Left lung (tissue), 4 donors: ENCODE measurements at regions not wholly inside any gene's neighbourhood (a gene's known extent, or its start where the extent isn't known, plus 50 kb on each side); places are given as distances from the start of the nearest gene placed in this dataset.

Experiments
- ATAC-seq: fragments of 200-7000 bp; cut with Tn5 transposase; one replicate; pipeline ENCODE4 v1.9.1; 2020; ENCODE audit warnings: moderate library complexity
- DNase-seq, 4 donors: peaks; one replicate each; pipeline ENCODE4 v3.0.0-alpha.2; 2013 to 2020
- H3K27ac ChIP-seq, 2 donors: fragments of 200-600 bp; sonication (generic) in 1 of 2; one replicate each; pipeline versions ENCODE4 v1.5.0 to v1.8.0; 2020 to 2021
- H3K27me3 ChIP-seq, 2 donors: fragments of 200-600 bp; sonication (generic) in 1 of 2; one replicate each; pipeline versions ENCODE4 v1.5.0 to v1.8.0; 2020 to 2021
- H3K36me3 ChIP-seq, 2 donors: fragments of 200-600 bp; sonication (generic) in 1 of 2; one replicate each; pipeline versions ENCODE4 v1.5.0 to v1.8.0; 2020 to 2021
- H3K4me1 ChIP-seq, 2 donors: fragments of 200-600 bp; one replicate each; pipeline ENCODE4 v1.8.0; 2021
- H3K4me3 ChIP-seq, 2 donors: fragments of 200-600 bp; sonication (generic) in 1 of 2; one replicate each; pipeline versions ENCODE4 v1.5.0 to v1.8.0; 2020 to 2021; ENCODE audit warnings: mild to moderate bottlenecking in 1 of 2
- H3K9me3 ChIP-seq, 2 donors: fragments of 200-600 bp; sonication (generic) in 1 of 2; one replicate each; pipeline versions ENCODE4 v1.5.0 to v1.8.0; 2020 to 2021
- CTCF ChIP-seq, 2 donors: fragments of 200-600 bp; sonication (generic) in 1 of 2; IDR thresholded peaks; one replicate each; pipeline versions ENCODE4 v1.5.0 to v1.8.0; 2021; ENCODE audit warnings: antibody characterized with exemption in 2 of 2
- intact Hi-C, 2 donors: fragments of 100-400 bp; cut with DNase I; formaldehyde crosslinking; loops; one replicate each; pipeline versions ENCODE4 v1.11.2 to v1.14.2; 2022
- donor health status: DM: no; HTN: yes; CAD: no.
- donor health status: DM: no; HTN: no; CAD: no.

- no peaks in the 10 kb centered on the region for H3K36me3 ChIP-seq
- no peak for DNase-seq
- intact Hi-C loops = no loop called here
Observed at GRCh38 chr5:125926172-125926571, 497.0 kb upstream of the GRAMD2B start.

GRCh38 chr5:125928663-125929062 lies 494.5 kb upstream of the GRAMD2B start:
- no peak for TF ChIP-seq CTCF (IDR thresholded peaks at IDR 0.05)
- no peak overlapping the region for H3K4me3 ChIP-seq
- intact Hi-C loops = no loop called here
- H3K27me3 ChIP-seq = no peaks in the 10 kb centered on the region
- DNase-seq = no peak
- no peaks in the 10 kb centered on the region for H3K4me1 ChIP-seq
- no peaks in the 10 kb centered on the region for H3K36me3 ChIP-seq
- peaks cover 0 to 39% of the 10 kb centered on the region in 2 donors for H3K9me3 ChIP-seq
- no peak for ATAC-seq
- H3K27ac ChIP-seq = no peak overlapping the region

More at GRCh38 chr5:125926172-125926571, 497.0 kb upstream of the GRAMD2B start:
- H3K27ac ChIP-seq = no peak overlapping the region
- TF ChIP-seq CTCF (IDR thresholded peaks at IDR 0.05) = no peak
- H3K27me3 ChIP-seq = no peaks in the 10 kb centered on the region
- H3K4me1 ChIP-seq = no peaks in the 10 kb centered on the region
- ATAC-seq = no peak
- peaks cover 0 to 34% of the 10 kb centered on the region in 2 donors for H3K9me3 ChIP-seq
- no peak overlapping the region for H3K4me3 ChIP-seq

DNA sequence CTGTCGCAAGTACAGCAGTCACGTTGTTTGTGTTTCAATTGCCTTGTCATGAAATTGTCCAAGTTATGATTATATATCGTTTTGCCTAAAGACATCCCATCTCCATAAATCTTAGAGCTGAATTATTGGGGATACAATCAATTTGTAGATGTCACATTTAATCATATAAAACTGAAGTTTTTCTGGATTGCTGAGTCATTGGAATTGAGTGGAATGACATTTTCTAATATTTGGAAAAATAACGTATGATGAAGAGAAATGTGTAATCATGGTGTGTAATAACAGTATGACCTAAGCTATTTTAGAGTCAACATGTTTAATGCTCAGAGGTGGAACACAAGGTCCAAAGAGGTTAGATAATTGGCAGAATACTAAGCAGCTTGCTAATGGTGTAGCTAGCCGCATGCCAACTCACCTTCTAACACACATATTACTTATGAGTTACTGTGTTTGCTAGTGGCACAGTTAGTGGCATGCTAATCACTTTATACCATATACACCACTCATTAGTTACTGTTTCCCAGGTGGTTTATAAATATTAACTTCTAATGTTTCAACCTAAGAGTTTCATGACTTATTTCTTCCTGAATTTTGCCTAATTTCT lies 473.1 kb upstream of the GRAMD2B start:
- Histone ChIP-seq H3K27me3 (no peaks in the 10 kb centered on the region), H3K4me3 (no peak overlapping the region), H3K27ac (no peak overlapping the region), H3K4me1 (no peaks in the 10 kb centered on the region), H3K9me3 (peaks cover 0 to 4% of the 10 kb centered on the region in 2 donors), H3K36me3 (no peaks in the 10 kb centered on the region)
- intact Hi-C loops = no loop called here
- no peak for TF ChIP-seq CTCF (IDR thresholded peaks at IDR 0.05)
- no peak for DNase-seq
- no peak for ATAC-seq

- Histone ChIP-seq H3K4me3 (no peak overlapping the region), H3K27me3 (no peaks in the 10 kb centered on the region), H3K27ac (no peak overlapping the region), H3K4me1 (no peaks in the 10 kb centered on the region), H3K36me3 (no peaks in the 10 kb centered on the region), H3K9me3 (no peaks in the 10 kb centered on the region)
- intact Hi-C loops = no loop called here
- TF ChIP-seq CTCF (IDR thresholded peaks at IDR 0.05) = no peak
- ATAC-seq (no peak), DNase-seq (no peak)
Observed at GRCh38 chr5:125961150-125961549, 462.1 kb upstream of the GRAMD2B start.

DNA sequence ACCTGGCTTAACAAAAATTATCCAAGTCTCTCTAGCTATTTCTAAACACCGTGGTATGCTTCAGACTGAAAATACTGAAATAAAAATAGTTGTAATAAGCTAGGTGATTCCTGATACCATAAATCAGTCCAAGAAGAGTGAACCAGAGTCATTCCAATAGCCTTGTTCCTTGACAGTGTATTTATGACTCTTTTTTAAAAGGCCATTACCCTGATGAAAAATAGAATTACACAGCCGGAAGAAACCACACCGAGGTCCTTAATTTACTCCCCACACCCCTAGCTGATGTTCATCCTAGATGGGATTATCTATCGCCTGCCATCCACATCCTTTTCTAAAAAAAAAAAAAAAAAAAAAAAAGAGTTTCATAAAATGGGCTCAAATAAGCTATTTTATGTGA lies 457.6 kb upstream of the GRAMD2B start:
- intact Hi-C loops = no loop called here
- no peaks in the 10 kb centered on the region for H3K4me1 ChIP-seq
- no peak overlapping the region for H3K27ac ChIP-seq
- DNase-seq = no peak
- H3K27me3 ChIP-seq = no peaks in the 10 kb centered on the region
- no peak overlapping the region for H3K4me3 ChIP-seq
- no peak for TF ChIP-seq CTCF (IDR thresholded peaks at IDR 0.05)
- H3K9me3 ChIP-seq = no peaks in the 10 kb centered on the region
- ATAC-seq = no peak
- H3K36me3 ChIP-seq = no peaks in the 10 kb centered on the region
